ENCODE measurements at regions not wholly inside any gene's neighbourhood (a gene's known extent, or its start where the extent isn't known, plus 50 kb on each side); places are given as distances from the start of the nearest gene placed in this dataset.

- no peak for DNase-seq (ENCODE audit: low read depth in 1 of 2, low spot score in 1 of 2)
- no peak for TF ChIP-seq JUND (IDR thresholded peaks at IDR 0.05; ENCODE audit: low read depth)
- in situ Hi-C loops (cut with HindIII; ENCODE audit: low pct_unique_long_range_greater_than_20kb, low sequenced_read_pairs): no loop called here
These were observed 51.0 kb upstream of the SNRPB2 start for GRCh38 chr20:16678779-16679178.

GRCh38 chr20:16676891-16677290 lies 52.9 kb upstream of the SNRPB2 start:
- DNase-seq (ENCODE audit: low read depth in 1 of 2, low spot score in 1 of 2): no peak
- in situ Hi-C loops (cut with HindIII; ENCODE audit: low pct_unique_long_range_greater_than_20kb, low sequenced_read_pairs): no loop called here
- no peak for TF ChIP-seq JUND (IDR thresholded peaks at IDR 0.05; ENCODE audit: low read depth)

- no peak for TF ChIP-seq JUND (IDR thresholded peaks at IDR 0.05; ENCODE audit: low read depth)
- no peak for DNase-seq (ENCODE audit: low read depth in 1 of 2, low spot score in 1 of 2)
- in situ Hi-C loops (cut with HindIII; ENCODE audit: low pct_unique_long_range_greater_than_20kb, low sequenced_read_pairs): no loop called here
These were observed 54.7 kb upstream of the SNRPB2 start for GRCh38 chr20:16675001-16675564.

- TF ChIP-seq JUND (IDR thresholded peaks at IDR 0.05; ENCODE audit: low read depth): no peak
- DNase-seq (ENCODE audit: low read depth in 1 of 2, low spot score in 1 of 2): no peak
- in situ Hi-C loops (cut with HindIII; ENCODE audit: low pct_unique_long_range_greater_than_20kb, low sequenced_read_pairs): no loop called here
These were observed 55.6 kb upstream of the SNRPB2 start for GRCh38 chr20:16674243-16674642.

GRCh38 chr20:16672299-16672698 lies 57.5 kb upstream of the SNRPB2 start:
- in situ Hi-C loops (cut with HindIII; ENCODE audit: low pct_unique_long_range_greater_than_20kb, low sequenced_read_pairs): no loop called here
- DNase-seq (ENCODE audit: low read depth in 1 of 2, low spot score in 1 of 2): no peak
- TF ChIP-seq JUND (IDR thresholded peaks at IDR 0.05; ENCODE audit: low read depth): no peak

- DNase-seq (ENCODE audit: low read depth in 1 of 2, low spot score in 1 of 2): no peak
- in situ Hi-C loops (cut with HindIII; ENCODE audit: low pct_unique_long_range_greater_than_20kb, low sequenced_read_pairs): no loop called here
- no peak for TF ChIP-seq JUND (IDR thresholded peaks at IDR 0.05; ENCODE audit: low read depth)
These were observed 58.1 kb upstream of the SNRPB2 start for GRCh38 chr20:16671753-16672152.

- TF ChIP-seq JUND (IDR thresholded peaks at IDR 0.05; ENCODE audit: low read depth): no peak
- in situ Hi-C loops (cut with HindIII; ENCODE audit: low pct_unique_long_range_greater_than_20kb, low sequenced_read_pairs): no loop called here
- DNase-seq (ENCODE audit: low read depth in 1 of 2, low spot score in 1 of 2): no peak
These were observed 63.6 kb upstream of the SNRPB2 start for GRCh38 chr20:16666272-16666671.

- DNase-seq (ENCODE audit: low read depth in 1 of 2, low spot score in 1 of 2): no peak
- TF ChIP-seq JUND (IDR thresholded peaks at IDR 0.05; ENCODE audit: low read depth): no peak
- in situ Hi-C loops (cut with HindIII; ENCODE audit: low pct_unique_long_range_greater_than_20kb, low sequenced_read_pairs): no loop called here
These were observed 65.8 kb upstream of the SNRPB2 start for GRCh38 chr20:16664020-16664419.

- DNase-seq (ENCODE audit: low read depth in 1 of 2, low spot score in 1 of 2): no peak
These were observed 67.4 kb upstream of the SNRPB2 start for GRCh38 chr20:16662467-16662866.

GRCh38 chr20:16661756-16662155 lies 68.1 kb upstream of the SNRPB2 start:
- in situ Hi-C loops (cut with HindIII; ENCODE audit: low pct_unique_long_range_greater_than_20kb, low sequenced_read_pairs): no loop called here
- DNase-seq (ENCODE audit: low read depth in 1 of 2, low spot score in 1 of 2): no peak
- no peak for TF ChIP-seq JUND (IDR thresholded peaks at IDR 0.05; ENCODE audit: low read depth)

More at GRCh38 chr20:16662467-16662866, 67.4 kb upstream of the SNRPB2 start:
- in situ Hi-C loops (cut with HindIII; ENCODE audit: low pct_unique_long_range_greater_than_20kb, low sequenced_read_pairs): no loop called here
- TF ChIP-seq JUND (IDR thresholded peaks at IDR 0.05; ENCODE audit: low read depth): no peak

GRCh38 chr20:16654858-16655535 lies 74.8 kb upstream of the SNRPB2 start:
- peak; percentile 71 for TF ChIP-seq JUND (IDR thresholded peaks at IDR 0.05; ENCODE audit: low read depth)
- in situ Hi-C loops (cut with HindIII; ENCODE audit: low pct_unique_long_range_greater_than_20kb, low sequenced_read_pairs): no loop called here
- DNase-seq (ENCODE audit: low read depth in 1 of 2, low spot score in 1 of 2): peak; percentile 35 to 78

- no peak for TF ChIP-seq JUND (IDR thresholded peaks at IDR 0.05; ENCODE audit: low read depth)
- no peak for DNase-seq (ENCODE audit: low read depth in 1 of 2, low spot score in 1 of 2)
- in situ Hi-C loops (cut with HindIII; ENCODE audit: low pct_unique_long_range_greater_than_20kb, low sequenced_read_pairs): no loop called here
These were observed 76.6 kb upstream of the SNRPB2 start for GRCh38 chr20:16653266-16653665.

GRCh38 chr20:16647875-16648597 lies 74.8 kb upstream of the KIF16B start:
- in situ Hi-C loops (cut with HindIII; ENCODE audit: low pct_unique_long_range_greater_than_20kb, low sequenced_read_pairs): no loop called here
- DNase-seq (ENCODE audit: low read depth in 1 of 2, low spot score in 1 of 2): no peak
- TF ChIP-seq JUND (IDR thresholded peaks at IDR 0.05; ENCODE audit: low read depth): no peak

Data from T47D (cell line).